GM23248 (cell line): ENCODE measurements at regions not wholly inside any gene's neighbourhood (a gene's known extent, or its start where the extent isn't known, plus 50 kb on each side); places are given as distances from the start of the nearest gene placed in this dataset.

Experiments
- EZH2 ChIP-seq: fragments of 200-600 bp; sonication (generic); IDR thresholded peaks from 2 replicates; pipeline ENCODE4 v1.6.1; 2018; ENCODE audit warnings: antibody characterized with exemption, mild to moderate bottlenecking; ENCODE audit not compliant: insufficient read depth, poor library complexity, severe bottlenecking
- EZH2phosphoT487 ChIP-seq: fragments of 200-600 bp; sonication (generic); IDR thresholded peaks from 2 replicates; pipeline ENCODE4 v1.6.1; 2018; ENCODE audit warnings: antibody characterized with exemption, moderate library complexity, mild to moderate bottlenecking, low read depth; ENCODE audit not compliant: insufficient read depth

DNA sequence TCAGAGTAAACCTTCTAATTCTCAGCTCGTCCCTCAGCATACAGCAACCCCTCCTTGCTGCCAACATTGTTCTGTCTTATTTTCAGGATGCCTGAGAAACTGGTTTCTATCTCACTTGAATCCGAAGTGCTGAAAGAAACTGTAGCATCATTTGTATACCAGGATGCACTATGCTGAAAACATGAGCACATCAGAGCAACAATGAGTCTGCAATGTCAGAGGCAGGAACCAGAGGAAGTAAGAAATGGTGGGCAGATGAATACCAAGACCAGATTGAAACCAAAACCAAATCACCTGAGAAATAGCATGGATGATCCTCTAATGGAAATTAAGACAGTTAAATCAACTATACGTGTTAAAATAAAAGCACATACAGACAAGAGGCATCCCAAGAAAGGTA lies 257.0 kb downstream of the KDM5D start:
- TF ChIP-seq EZH2 (no peak), EZH2phosphoT487 (no peak)
